Activated B cell treated with CpG ODN at 0.5 μM for 24 hours (primary cell): ENCODE measurements at regions not wholly inside any gene's neighbourhood (a gene's known extent, or its start where the extent isn't known, plus 50 kb on each side); places are given as distances from the start of the nearest gene placed in this dataset.

ENCODE experiments used
- ATAC-seq: fragments of 200-7000 bp; cut with Tn5 transposase; one replicate; pipeline ENCODE4 v1.10.0; 2021; ENCODE audit warnings: low read depth, mild to moderate bottlenecking, moderate library complexity
- CTCF ChIA-PET: fragments of 350-600 bp; sonication (Branson Sonifier 250); formaldehyde crosslinking; loops from one replicate; lab custom pipeline; 2021; ENCODE audit warnings: antibody characterized with exemption; lab: Charles Lee
- POLR2A ChIA-PET: fragments of 350-600 bp; sonication (Branson Sonifier 250); formaldehyde crosslinking; loops from one replicate; lab custom pipeline; 2021; ENCODE audit warnings: antibody characterized with exemption; lab: Charles Lee
- DNase-seq: peaks from one replicate; pipeline ENCODE4 v3.0.0; 2022
- H3K27ac Mint-ChIP-seq: one replicate; pipeline ENCODE4 v1.8.0; 2020; ENCODE audit warnings: mixed read lengths
- H3K27me3 Mint-ChIP-seq: one replicate; pipeline ENCODE4 v1.8.0; 2021; ENCODE audit warnings: mixed read lengths
- H3K36me3 Mint-ChIP-seq: one replicate; pipeline ENCODE4 v1.8.0; 2021; ENCODE audit warnings: low read depth, mixed read lengths
- H3K4me1 Mint-ChIP-seq: one replicate; pipeline ENCODE4 v1.8.0; 2021; ENCODE audit warnings: mixed read lengths
- H3K4me3 Mint-ChIP-seq: one replicate; pipeline ENCODE4 v1.8.0; 2020; ENCODE audit warnings: mild to moderate bottlenecking, mixed read lengths
- H3K9me3 Mint-ChIP-seq: one replicate; pipeline ENCODE4 v1.8.0; 2020; ENCODE audit warnings: mixed read lengths
- CTCF ChIP-seq: fragments of 200-600 bp; IDR thresholded peaks from one replicate; pipeline ENCODE4 v1.8.0; 2022; ENCODE audit warnings: antibody characterized with exemption, mild to moderate bottlenecking
- intact Hi-C: fragments of 100-400 bp; cut with micrococcal nuclease; formaldehyde crosslinking; loops from one replicate; pipeline ENCODE4 v1.15.1; 2024

GRCh38 chr16:52976539-52977167 is 76.0 kb downstream of the CHD9NB start:
- ChIA-PET POLR2A (no interaction called here), CTCF (interaction anchor here (0.8 to 2.1 kb wide), 6 partner anchors 12 to 306 kb away, joined by 3 to 17 read pairs (median 4); no protein-coding TSS in a partner anchor)
- Mint-ChIP-seq H3K4me1 (no peaks in the 10 kb centered on the region), H3K9me3 (no peaks in the 10 kb centered on the region), H3K27me3 (peaks cover 46% of the 10 kb centered on the region), H3K36me3 (no peaks in the 10 kb centered on the region), H3K27ac (no peak overlapping the region), H3K4me3 (no peak overlapping the region)
- DNase-seq (no peak), ATAC-seq (no peak)
- TF ChIP-seq CTCF = no peak
- intact Hi-C loops = loop anchor here (2.0 to 5.0 kb wide), 5 partner anchors 184 to 536 kb away; no protein-coding TSS in a partner anchor

GRCh38 chr16:52967744-52968143 is 85.0 kb downstream of the CHD9NB start:
- DNase-seq = no peak
- POLR2A ChIA-PET = no interaction called here
- no peak overlapping the region for H3K27ac Mint-ChIP-seq
- ATAC-seq = no peak
- TF ChIP-seq CTCF = no peak
- peaks cover 11% of the 10 kb centered on the region for H3K27me3 Mint-ChIP-seq
- H3K4me1 Mint-ChIP-seq = no peaks in the 10 kb centered on the region
- no peak overlapping the region for H3K4me3 Mint-ChIP-seq
- CTCF ChIA-PET = no interaction called here
- intact Hi-C loops = no loop called here
- no peaks in the 10 kb centered on the region for H3K9me3 Mint-ChIP-seq
- H3K36me3 Mint-ChIP-seq = no peaks in the 10 kb centered on the region

- H3K4me1 Mint-ChIP-seq = no peaks in the 10 kb centered on the region
- H3K4me3 Mint-ChIP-seq = no peak overlapping the region
- POLR2A ChIA-PET = no interaction called here
- ATAC-seq = no peak
- no peak for DNase-seq
- intact Hi-C loops = no loop called here
- H3K27ac Mint-ChIP-seq = no peak overlapping the region
- H3K36me3 Mint-ChIP-seq = no peaks in the 10 kb centered on the region
- no peaks in the 10 kb centered on the region for H3K9me3 Mint-ChIP-seq
- CTCF ChIA-PET = no interaction called here
- H3K27me3 Mint-ChIP-seq = no peaks in the 10 kb centered on the region
- TF ChIP-seq CTCF = no peak
Observed at GRCh38 chr16:52964290-52964689, 88.4 kb downstream of the CHD9NB start.

- Mint-ChIP-seq H3K27ac (no peak overlapping the region), H3K36me3 (no peaks in the 10 kb centered on the region), H3K4me1 (no peaks in the 10 kb centered on the region), H3K9me3 (no peaks in the 10 kb centered on the region), H3K4me3 (no peak overlapping the region), H3K27me3 (no peaks in the 10 kb centered on the region)
- ChIA-PET CTCF (no interaction called here), POLR2A (no interaction called here)
- ATAC-seq = no peak
- intact Hi-C loops = no loop called here
- DNase-seq = no peak
- TF ChIP-seq CTCF = no peak
Observed at GRCh38 chr16:52963855-52964242, 88.8 kb downstream of the CHD9NB start.

GRCh38 chr16:52963212-52963854 is 89.4 kb downstream of the CHD9NB start:
- ChIA-PET CTCF (no interaction called here), POLR2A (no interaction called here)
- Mint-ChIP-seq H3K27ac (no peak overlapping the region), H3K4me3 (no peak overlapping the region), H3K27me3 (no peaks in the 10 kb centered on the region), H3K4me1 (no peaks in the 10 kb centered on the region), H3K9me3 (no peaks in the 10 kb centered on the region), H3K36me3 (no peaks in the 10 kb centered on the region)
- intact Hi-C loops = no loop called here
- no peak for TF ChIP-seq CTCF
- DNase-seq (no peak), ATAC-seq (no peak)
